ENCODE measurements at regions not wholly inside any gene's neighbourhood (a gene's known extent, or its start where the extent isn't known, plus 50 kb on each side); places are given as distances from the start of the nearest gene placed in this dataset.

GRCh38 chr2:2422621-2423020 is 91.5 kb upstream of the MYT1L start:
- TF ChIP-seq POLR2A (IDR thresholded peaks at IDR 0.05) (no peak), CTCF (IDR thresholded peaks at IDR 0.05) (no peak)

All from lower leg skin (tissue), 3 donors.